Daoy (cell line): ENCODE measurements at regions not wholly inside any gene's neighbourhood (a gene's known extent, or its start where the extent isn't known, plus 50 kb on each side); places are given as distances from the start of the nearest gene placed in this dataset.

Experiments
- DNase-seq: peaks from one replicate; pipeline ENCODE4 v3.0.0-alpha.2; 2015; ENCODE audit warnings: low read depth

GRCh38 chr11:80699406-80700177, 1258.8 kb upstream of the TENM4 start:
- peak; percentile 4 for DNase-seq

GRCh38 chr11:80698637-80699036, 1257.8 kb upstream of the TENM4 start:
- DNase-seq = peak; percentile 2

GRCh38 chr11:80694385-80694784, 1253.6 kb upstream of the TENM4 start:
- DNase-seq = no peak

GRCh38 chr11:80687941-80688340, 1247.1 kb upstream of the TENM4 start:
- no peak for DNase-seq

- DNase-seq = no peak
These were observed 1246.1 kb upstream of the TENM4 start for GRCh38 chr11:80686889-80687288.

GRCh38 chr11:80673566-80673965, 1232.7 kb upstream of the TENM4 start:
- DNase-seq = no peak

GRCh38 chr11:80669620-80670019, 1228.8 kb upstream of the TENM4 start:
- DNase-seq = no peak

GRCh38 chr11:80668039-80668438, 1227.2 kb upstream of the TENM4 start:
- DNase-seq = no peak

GRCh38 chr11:80655834-80656233, 1215.0 kb upstream of the TENM4 start:
- no peak for DNase-seq

GRCh38 chr11:80650966-80651365, 1210.1 kb upstream of the TENM4 start:
- no peak for DNase-seq

- DNase-seq = no peak
These were observed 1208.4 kb upstream of the TENM4 start for GRCh38 chr11:80649186-80649585.

- peak; percentile 9 for DNase-seq
These were observed 1197.5 kb upstream of the TENM4 start for GRCh38 chr11:80638296-80638695.

- no peak for DNase-seq
These were observed 1196.7 kb upstream of the TENM4 start for GRCh38 chr11:80637571-80637970.

GRCh38 chr11:80636999-80637398, 1196.2 kb upstream of the TENM4 start:
- no peak for DNase-seq

GRCh38 chr11:80635178-80635577, 1194.3 kb upstream of the TENM4 start:
- DNase-seq = no peak

GRCh38 chr11:80632691-80633090, 1191.9 kb upstream of the TENM4 start:
- DNase-seq = no peak

- DNase-seq = no peak
These were observed 1191.3 kb upstream of the TENM4 start for GRCh38 chr11:80632156-80632555.

GRCh38 chr11:80629466-80629865, 1188.6 kb upstream of the TENM4 start:
- no peak for DNase-seq

GRCh38 chr11:80627364-80627763, 1186.5 kb upstream of the TENM4 start:
- no peak for DNase-seq

- no peak for DNase-seq
These were observed 1185.9 kb upstream of the TENM4 start for GRCh38 chr11:80626721-80627120.

- DNase-seq = no peak
These were observed 1184.7 kb upstream of the TENM4 start for GRCh38 chr11:80625563-80625962.

GRCh38 chr11:80621871-80622270, 1181.0 kb upstream of the TENM4 start:
- DNase-seq = no peak

- no peak for DNase-seq
These were observed 1180.0 kb upstream of the TENM4 start for GRCh38 chr11:80620867-80621266.

- DNase-seq = no peak
These were observed 1176.3 kb upstream of the TENM4 start for GRCh38 chr11:80617156-80617555.
